Activated CD4-positive, alpha-beta T cell treated with anti-CD3 and anti-CD28 coated beads, Interleukin-2, amount 50 U/mL, for 48 hours (primary cell): ENCODE measurements at regions not wholly inside any gene's neighbourhood (a gene's known extent, or its start where the extent isn't known, plus 50 kb on each side); places are given as distances from the start of the nearest gene placed in this dataset.
"Not testable (repeated sequence)": the region's sequence is repeated elsewhere in the genome, so short reads cannot be mapped to it uniquely, and the experiment has no call there.

Experiments
- DNase-seq, 2 experiments: peaks; one replicate each; pipeline ENCODE4 v3.0.0-alpha.2; 2020

DNA sequence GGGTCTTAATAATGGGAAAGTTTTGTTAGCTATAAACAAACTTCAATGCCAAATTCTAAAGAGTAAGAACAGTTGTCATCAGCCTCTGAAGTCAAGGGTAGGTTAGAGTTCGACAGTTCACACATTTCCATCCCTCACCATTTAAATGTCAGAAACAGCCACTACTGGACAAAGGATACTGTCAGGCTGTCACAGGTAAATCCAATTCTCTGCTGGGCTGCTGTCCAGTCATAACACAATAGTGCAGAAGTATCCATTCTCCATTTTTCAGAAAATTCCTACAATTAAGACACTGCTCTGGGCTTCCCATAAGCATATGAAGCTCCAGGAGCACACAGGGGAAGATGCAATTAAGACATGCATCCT is 221.4 kb downstream of the RPS29 start:
- no peak for DNase-seq

DNA sequence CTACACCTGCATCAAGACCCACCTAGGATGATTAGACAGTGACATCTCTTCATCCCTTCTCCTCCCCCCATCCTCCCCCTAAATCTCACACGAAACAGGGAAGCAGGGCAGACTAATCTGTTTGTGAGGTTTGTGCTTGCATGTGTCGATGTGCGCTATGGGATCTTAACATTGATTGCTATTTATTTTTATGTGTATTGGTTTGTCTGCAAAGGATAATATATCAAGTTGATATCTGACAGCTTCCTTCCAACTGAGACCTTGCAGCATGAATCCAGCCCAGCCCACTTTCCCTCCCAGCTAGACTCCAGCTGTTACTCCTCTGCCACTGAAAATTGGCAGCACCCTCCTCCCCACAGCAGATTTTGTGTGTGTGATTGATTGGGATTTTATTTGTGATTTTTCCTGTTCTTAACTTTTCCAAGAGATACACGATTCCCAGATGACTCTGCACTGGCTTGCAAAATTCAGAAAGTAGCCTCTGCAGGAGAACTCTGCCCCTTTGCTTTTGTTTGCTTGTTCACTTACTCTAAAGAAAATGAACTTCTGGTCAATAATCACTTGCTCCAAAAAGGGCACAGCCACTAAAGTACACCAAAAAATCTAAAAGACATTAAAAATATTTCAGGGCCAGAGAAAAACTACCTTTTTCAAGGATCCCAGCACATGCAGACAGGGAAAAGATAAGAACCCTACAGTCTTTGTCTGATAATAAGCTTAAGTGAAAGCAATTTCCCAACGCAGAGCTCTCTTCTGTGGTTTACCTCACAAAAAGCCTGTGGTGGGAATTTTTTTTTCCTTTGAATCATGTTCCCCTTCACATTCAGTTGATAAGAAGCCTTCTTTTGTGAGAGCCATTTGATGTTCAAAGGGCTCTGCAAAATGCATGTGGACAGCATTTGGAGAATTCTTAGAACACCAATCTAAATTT is 222.1 kb downstream of the RPS29 start:
- no peak for DNase-seq

DNA sequence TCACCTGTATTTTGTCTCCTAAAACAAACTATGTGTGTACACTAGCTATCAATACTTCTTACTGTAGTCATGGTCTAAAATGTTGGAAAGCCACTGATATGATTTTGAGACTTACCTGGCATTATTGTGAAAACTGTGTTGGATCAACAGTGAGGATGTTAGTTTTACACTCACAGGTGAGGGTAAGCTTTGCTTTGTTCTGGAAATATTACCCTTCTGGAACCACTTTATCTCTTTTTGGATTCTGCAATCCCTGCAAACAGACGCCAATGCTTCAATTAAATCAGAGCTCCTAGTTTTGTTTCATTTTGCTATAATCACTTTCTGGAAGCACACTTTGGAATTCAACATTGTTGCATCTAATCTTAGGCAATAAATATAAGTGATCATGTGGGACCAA is 223.3 kb downstream of the RPS29 start:
- DNase-seq, result no peak

DNA sequence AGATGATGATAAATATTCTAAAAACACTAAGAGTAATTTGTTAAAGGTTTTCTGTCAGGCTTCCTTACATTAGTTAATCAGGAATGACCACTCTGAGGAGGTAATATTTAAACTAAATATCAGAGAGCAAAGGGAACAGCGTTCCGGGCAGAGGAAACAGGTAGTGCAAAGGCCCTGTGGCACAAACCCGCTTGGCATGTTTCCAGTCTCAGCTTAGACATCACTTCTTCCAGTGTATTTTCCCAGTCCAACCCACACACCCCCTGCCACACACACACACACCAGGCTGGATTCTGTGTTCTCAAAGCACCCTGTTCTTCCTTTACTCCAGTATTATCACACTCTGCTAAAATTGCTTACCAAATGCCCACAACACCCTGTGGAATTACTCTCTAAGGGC is 247.1 kb downstream of the RPS29 start:
- DNase-seq, result no peak

DNA sequence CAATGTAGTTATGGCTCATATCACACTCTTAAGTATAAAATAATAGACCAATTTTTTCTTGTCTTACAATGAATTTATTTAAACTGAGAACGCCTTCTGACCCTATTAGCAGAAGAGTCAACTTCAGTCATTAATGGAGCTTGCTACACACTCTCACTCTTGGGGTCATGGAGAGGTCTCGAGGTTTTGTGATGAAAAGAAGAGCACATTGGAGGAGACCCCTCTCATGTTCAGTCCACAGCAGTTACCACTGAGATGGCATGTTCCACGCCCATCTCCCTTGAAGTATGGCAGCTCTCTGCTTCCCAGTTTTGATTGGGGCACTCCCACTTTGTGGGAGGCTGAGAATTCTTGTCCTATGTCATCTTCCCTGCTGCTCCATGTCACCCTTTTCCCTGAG is 266.4 kb downstream of the RPS29 start:
- no peak for DNase-seq

DNA sequence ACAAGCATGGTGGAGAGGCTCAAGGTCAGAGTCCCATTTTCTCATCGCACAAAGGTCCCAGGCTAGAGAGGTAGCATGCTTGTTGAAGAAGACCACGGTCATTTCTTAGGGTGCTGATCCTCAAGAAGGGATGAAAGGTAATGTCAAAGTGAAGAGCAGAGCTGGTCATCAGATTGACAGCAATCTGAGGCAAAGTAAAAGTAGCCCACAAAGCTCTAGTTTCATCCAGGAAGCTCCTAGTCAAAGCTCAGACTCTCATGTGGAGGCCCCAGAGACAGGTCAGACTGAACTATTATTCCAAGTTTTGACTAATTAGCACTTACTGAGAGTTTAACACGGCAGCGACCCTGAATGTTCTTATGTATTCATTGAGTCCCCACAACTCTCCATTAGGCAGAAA is 270.6 kb downstream of the RPS29 start:
- DNase-seq, result no peak

DNA sequence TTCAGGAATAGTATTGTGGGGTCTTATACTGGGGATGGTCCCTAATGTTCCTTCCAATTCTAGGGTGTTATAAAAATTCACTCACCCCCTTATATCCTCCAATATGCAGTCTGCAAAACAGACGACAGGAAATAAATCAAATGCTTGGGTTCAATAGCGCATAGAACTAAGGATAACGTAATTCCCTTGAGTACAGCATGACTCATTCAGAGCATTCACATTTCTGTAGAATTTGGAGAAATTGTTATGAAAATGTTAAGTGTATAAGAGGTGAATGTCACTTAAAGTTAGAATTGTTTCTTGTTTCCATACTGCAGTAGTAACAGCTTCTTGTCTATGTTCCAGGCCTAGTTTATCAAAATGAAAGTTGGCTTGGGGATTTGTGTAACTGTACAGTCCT is 271.4 kb downstream of the RPS29 start:
- DNase-seq, result no peak

DNA sequence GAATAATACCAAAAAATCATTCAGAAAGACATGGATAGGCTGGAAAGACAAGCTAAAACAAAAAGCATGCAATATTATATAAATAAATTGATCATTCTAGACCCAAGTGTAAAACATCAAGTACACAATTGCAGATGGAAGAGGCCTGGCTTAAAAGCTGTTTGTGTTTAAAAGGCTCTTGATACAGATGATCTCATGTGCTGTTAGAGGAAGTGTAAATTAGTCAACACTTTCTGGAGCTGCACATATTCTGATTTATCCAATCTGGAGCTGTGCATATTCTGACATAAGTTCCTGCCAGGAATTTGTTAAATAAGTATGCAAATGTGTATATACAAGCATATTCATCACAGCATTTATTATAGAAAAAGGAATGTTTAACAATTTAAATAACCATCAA is 273.1 kb downstream of the RPS29 start:
- DNase-seq, result no peak

DNA sequence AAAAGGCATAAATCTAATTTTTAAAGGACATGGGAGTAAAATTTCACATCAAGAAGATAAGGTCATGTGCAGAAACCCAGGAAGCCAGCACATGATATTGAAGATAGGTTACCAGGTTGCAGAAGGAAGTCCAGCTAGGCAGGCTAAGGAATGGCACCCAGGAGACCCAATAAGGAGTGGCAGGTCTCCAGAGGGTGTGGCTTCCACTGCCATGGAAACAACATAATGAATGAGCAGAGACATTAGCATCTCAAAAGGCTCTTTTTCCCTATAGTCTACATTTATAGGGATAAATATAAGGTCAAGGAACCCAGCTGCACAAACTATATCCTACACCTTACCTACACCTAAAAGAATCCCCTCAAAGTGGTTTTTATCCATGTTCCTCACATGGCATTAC is 275.9 kb downstream of the RPS29 start:
- DNase-seq, result no peak

DNA sequence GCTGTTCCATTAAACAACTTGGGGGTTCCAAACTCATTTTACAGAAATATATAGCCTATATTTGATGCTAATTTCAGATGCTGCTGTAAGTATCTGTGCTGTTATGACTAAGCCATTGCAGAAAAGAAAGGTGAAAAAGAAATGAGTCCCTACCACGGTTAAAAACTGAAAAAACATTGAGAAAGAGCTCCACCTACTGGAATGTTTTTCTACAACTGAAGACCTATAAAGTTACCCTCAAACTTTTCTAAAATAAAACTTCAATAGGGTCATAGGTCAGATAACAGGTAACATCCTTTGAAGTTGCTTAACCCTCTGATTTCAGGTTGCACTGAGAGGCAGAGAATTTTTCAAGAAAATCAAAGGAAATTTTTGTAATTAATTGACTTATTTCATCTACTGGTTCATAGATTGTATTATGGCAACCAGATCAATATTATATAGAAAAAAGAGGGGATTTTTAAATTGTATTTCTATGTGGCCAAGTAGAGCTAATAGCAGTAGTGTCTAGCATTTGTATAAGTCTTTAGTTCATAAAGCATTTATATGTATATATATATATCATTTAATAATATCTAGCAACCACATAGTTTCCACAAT is 279.9 kb downstream of the RPS29 start:
- no peak for DNase-seq

DNA sequence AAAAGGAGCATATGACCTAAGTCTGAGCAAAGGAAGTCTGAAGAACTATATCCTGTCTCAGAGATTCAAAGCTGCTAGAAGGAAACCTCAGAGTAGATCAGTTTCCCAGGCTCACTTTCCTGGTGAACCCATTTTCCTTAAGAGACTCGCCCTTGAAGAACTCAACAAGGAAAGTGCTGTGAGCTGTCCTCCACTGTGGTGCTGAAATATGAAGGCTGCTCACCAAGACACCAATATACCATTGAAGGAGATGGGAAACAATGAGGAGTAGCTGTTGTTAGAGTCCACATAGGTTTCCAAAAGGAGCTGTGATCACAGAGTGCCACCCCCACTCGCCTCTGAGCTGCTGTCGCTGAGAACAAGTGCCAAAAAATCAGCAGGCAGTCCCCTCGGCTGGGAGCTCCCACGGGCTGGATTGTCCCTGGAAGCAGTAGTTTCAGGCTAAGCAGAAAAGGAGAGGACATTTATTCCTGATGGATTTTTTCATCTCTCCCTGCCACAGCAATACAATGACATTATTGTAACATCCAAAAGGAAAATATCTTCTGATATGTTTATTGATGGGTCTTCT is 282.1 kb downstream of the RPS29 start:
- peak in 1 of 2 experiments; percentile 1 for DNase-seq

DNA sequence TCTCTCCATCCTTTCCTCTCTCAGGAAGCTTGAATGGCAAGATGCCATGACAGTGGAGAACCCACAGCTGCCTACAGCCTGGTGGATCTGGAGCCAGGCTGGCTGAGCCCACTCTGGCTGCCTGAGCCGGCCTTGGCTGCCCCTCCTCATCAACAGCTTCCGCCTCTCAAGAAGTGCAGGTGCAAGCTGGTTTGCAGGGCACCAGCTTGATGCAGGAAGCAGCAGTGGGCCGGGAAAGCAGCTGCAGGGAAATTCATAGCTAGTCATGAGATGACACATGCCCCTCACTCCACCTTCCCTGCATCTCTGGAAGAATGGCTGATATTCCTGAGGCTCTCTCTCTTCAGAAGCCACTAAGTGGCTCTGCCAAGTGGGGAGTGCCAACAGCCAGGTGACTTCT is 289.1 kb downstream of the RPS29 start:
- no peak for DNase-seq

DNA sequence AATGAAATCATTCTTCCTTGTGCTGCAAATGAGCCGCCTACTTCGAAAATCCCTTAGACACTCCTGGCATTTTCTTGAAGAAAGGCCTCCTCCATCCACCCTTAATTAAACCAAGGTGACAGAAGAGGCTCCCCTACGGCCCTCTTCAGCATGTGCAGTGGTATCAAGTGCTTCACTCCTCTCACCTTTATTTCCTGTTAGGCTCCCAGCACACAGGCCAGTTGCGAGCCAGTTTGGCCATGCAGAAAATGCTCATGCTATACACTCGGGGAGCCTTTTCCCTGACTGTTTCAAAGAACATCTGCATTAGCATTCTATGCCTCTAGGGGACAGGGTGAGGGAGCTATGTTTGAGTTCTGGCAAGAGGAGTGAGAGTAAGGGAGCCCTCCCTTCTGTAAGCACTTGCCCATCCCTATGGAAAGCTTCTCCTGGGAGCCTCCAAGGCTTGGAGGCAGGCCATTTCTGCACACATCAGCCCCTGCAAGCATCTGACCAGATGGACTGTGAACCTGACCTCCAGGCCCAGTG is 291.5 kb downstream of the RPS29 start:
- no peak for DNase-seq

DNA sequence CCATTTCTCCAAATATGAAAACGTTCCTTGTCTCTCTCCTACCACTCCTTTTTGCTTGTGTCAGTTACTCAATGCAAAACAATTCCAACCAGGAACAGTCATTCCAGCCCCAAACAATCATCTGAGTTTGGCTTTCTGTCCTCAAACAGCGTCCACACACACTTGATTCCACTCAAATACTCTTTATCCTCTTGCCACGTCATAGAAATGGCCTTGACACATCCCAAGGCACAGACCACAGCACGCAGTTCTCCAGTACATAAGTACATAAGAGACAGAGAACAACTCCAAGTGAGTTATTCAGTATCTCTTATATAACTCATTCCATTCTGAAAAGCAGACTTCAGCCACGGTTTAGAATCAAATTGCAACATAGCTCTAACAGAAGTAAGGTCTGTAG is 299.2 kb downstream of the RPS29 start:
- no peak for DNase-seq

DNA sequence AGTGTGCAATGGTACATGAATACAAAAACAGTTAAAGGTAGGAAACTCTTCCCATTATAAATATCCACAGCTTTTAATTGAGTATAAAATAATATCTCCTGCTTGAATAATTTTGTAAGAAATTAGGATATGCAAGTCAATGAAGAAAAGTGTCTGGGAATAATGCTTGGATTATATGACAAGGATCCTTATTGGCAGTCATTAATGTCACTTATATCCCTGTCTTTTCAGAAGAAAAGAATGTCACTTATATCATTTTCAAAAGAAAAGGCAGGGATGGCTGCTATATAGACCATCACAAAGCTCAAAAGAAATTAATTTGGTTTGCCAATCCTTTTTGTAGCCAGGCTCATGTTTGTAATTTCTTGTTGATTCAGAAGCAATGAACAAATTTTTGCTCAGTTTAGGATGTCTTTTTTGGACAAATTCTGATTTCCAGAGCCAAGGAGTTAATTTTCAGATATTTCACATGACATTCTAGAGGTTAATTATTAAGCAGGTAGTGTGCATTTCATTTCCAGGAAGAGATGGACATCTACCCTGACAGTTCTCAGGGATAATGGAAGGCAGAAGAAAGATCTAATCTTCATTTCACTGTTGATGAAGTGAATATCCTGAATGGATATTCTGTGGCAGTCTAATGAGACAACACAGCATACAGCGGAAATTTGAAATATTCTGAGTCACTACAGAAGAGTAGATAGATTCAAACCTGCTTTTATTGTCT is 299.8 kb downstream of the RPS29 start:
- no peak for DNase-seq

DNA sequence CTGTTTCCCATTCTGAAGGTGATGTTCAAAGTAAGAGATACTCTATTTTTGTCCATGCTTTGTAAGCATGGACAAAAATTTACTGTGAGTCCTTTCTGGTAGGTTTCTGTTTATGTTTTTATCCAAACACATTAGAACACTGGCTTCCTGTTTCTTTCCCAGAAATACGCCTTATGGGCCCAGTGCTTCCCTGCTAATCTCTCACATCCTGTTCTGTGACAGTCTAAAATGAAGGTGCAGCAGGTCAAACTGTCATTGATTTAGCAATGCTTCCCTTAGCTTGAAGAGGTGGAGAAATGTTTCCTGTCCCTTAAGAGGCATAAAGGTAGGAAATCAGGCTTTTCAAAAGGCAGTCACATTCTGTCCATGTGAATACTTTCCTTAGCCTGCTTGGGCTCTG is 305.6 kb downstream of the RPS29 start:
- DNase-seq, result no peak

DNA sequence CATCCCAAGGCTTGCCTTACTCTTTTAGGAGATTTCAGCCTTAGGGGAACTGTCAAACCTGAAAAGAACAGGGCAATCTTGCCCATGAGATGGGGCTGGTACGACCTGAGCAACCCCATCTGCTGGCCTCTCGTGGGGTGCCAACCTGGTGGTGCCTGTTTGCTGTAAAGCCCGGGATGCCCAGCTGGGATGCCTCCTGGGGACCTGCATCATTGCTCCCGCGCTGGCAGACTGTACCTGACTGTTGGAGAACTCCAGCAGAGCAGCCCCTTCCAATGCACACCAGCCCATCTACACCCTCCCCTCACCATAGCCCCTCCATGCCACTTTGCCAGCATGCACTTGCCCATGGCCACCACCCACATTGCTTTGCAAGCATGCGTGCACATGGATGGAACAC is 335.7 kb downstream of the RPS29 start:
- DNase-seq, result no peak

DNA sequence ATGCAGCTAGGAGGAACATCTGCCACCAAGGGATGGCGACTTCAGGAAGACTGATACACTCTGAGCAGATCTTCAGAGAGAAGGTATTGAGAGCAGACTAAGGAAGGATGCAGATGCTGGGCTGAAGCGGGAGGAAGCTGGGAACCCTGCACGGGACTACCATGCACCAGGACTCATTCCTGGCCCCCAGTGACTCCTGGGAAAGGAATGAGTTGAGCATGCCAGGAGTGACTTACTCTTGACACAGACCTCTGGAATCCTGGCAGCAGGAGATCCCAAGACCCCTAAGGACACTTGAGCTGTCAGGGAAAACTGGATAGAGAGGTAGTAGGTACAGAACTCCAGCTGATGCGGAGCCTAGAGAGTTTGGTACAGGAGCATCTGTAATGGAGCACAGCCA is 336.1 kb downstream of the RPS29 start:
- no peak for DNase-seq

DNA sequence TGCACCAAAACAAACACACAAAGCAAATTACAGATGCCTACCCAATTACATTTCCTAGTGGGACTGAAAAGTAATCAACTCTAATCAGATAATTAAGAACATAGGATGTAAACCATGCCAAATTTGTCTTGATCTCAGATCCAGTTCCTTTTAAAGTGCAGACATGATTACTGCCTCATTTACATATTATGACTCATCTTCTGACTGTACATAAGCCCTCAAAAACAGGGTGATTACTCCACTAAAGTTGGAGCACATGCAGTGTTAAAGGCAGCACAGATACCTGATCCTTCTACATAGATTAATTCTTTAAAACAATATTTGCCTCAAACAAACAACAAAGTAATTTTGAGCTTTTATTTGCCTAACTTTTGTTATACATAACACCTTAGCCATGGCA is 337.2 kb downstream of the RPS29 start:
- no peak for DNase-seq

DNA sequence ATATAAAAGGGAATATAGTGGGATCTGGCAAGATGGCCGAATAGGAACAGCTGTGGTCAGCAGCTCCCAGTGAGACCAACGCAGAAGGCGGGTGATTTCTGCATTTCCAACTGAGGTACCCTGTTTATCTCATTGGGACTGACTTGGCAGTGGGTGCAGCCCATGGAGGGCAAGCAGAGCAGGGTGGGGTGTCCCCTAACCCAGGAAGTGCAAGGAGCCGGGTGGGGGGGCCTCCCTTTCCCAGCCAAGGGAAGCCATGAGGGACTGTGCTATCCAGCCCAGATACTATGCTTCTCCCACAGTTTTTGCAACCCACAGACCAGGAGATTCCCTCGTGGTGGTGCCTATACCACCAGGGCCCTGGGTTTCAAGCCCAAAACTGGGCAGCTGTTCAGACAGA is 342.4 kb downstream of the RPS29 start:
- not testable (repeated sequence) for DNase-seq

DNA sequence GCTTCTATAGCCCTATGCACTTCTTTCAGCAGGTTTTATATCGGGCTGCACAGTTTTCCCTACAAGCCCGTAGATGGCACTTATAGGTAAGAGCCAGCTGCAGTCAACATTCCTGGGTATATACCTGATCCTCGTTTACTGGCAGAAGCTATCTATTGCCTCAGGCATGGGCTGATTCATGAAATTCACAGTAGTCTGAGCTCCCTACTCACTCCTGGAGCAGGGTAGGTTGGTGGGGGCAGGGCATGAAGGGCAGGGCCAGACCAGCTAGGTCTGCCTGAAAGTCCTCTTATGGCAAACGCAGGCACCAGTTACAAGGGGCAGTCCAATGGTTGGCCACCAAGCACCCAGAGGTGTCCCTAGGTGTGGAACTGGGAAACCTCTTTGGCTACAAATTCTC is 345.8 kb downstream of the RPS29 start:
- no peak for DNase-seq

DNA sequence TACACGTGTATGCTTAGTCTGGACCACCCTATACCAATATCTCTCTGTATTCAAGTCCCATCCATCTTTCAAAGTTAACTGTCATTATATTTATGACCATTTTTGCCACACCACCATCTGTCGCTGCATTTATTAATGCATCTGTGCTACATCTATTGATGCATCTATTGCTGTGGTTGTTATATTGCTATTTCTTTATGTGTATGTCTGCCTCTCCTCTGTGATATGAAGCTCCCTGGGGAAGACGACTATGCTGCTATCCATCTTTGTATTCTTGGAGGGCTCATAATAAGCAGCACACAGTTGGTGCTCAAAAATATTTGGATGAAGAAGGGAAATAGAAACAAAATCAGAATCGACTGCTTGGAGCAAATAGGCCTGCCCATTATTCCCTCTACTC is 357.6 kb downstream of the RPS29 start:
- no peak for DNase-seq

DNA sequence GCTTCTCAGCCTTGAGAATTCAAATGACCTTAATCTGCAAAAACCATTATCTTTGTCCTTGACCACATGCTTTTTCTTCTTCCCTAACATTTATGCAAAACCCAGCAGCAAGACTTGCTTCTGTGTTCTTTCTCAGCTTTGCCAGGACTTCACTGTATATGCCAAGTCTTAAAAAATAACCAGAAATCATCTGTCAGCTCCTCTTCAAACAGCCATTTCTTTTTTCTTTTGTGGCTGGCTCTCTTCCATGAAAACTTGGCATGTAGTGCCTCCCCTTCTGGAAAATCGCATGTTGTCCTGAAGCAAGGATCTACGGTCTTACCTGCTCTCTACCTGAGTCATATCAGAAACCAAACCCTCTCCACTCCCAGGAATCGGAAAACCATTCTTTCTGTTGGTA is 364.9 kb downstream of the RPS29 start:
- no peak for DNase-seq

DNA sequence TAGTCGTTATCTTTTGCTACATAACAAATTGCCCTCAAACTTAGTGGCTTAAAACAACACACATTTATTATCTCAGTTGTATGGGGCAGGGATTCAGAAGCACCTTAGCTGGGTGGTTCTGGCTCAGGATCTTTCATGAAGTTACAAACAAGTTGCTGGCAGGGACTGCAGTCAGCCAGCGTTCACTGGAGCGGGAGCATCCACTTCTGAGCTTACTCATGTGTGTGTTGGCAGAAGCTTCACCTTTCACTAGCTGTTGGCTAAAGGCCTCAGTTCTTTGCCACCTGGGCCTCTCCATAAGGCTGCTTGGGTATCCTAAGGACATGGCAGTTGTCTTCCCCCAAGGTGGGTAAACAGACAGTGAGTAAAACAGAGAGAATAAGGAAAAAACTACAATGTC is 365.7 kb downstream of the RPS29 start:
- no peak for DNase-seq
